ENCODE measurements at regions not wholly inside any gene's neighbourhood (a gene's known extent, or its start where the extent isn't known, plus 50 kb on each side); places are given as distances from the start of the nearest gene placed in this dataset.
A peak's percentile ranks its signal among the peaks of the same experiment; 100 is the strongest.

GRCh38 chr1:78799926-78800325 is 150.3 kb downstream of the IFI44 start:
- DNase-seq = no peak

GRCh38 chr1:78814176-78814575 is 164.5 kb downstream of the IFI44 start:
- DNase-seq = no peak

GRCh38 chr1:78825561-78825960 is 175.9 kb downstream of the IFI44 start:
- DNase-seq = no peak

- DNase-seq = no peak
Measured at GRCh38 chr1:78829644-78830043, 176.9 kb downstream of the ADGRL4 start.

GRCh38 chr1:78830321-78830720 is 176.2 kb downstream of the ADGRL4 start:
- no peak for DNase-seq

- no peak for DNase-seq
Measured at GRCh38 chr1:78831731-78832360, 174.7 kb downstream of the ADGRL4 start.

- DNase-seq = no peak
Measured at GRCh38 chr1:78833491-78833890, 173.0 kb downstream of the ADGRL4 start.

- DNase-seq = no peak
Measured at GRCh38 chr1:78834201-78834741, 172.3 kb downstream of the ADGRL4 start.

GRCh38 chr1:78836726-78837125 is 169.8 kb downstream of the ADGRL4 start:
- DNase-seq = no peak

GRCh38 chr1:78839704-78840277 is 166.7 kb downstream of the ADGRL4 start:
- peak; percentile 3 for DNase-seq
